SKM-1 (cell line): ENCODE measurements at regions not wholly inside any gene's neighbourhood (a gene's known extent, or its start where the extent isn't known, plus 50 kb on each side); places are given as distances from the start of the nearest gene placed in this dataset.
"Not testable (repeated sequence)": the region's sequence is repeated elsewhere in the genome, so short reads cannot be mapped to it uniquely, and the experiment has no call there.

ENCODE experiments used
- DNase-seq: peaks from one replicate; lab custom pipeline; 2025; ENCODE audit not compliant: unreplicated experiment; lab: John Stamatoyannopoulos, UW

DNA sequence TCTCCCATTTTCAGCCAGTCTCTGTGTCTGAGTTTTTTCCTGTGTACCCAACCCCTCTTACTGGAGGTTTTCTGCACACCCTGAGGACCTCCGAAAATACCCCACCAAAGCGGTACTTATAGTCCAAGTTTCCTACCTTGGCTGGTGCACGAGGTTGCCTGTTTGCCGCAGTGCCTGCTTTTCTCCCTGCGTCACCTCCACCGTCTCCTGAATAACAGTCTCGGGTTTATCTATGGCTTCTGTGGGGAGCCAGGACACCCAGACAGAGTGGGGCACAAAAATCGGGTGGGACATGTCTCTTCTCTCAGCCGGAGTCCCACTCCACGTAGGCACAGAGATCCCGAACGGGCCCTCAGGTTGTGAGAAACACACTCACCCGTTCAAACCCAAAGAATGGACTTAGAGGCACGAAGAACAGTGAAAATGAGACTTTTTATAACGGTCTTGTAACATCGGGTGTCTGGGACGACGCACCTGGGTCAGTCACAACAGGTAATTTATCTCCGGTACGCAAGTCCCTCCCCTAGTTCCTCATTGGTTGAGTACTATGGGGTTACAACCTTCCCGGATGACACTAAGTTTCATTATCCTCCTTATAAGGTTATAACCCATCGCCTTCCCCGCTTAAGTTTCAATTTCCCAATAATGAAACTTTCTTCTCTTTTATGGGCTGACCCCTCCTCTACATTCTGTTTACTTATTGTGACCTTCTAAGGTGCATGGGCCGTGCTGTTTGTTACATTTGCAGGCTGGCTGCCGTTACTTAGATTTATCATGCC is 970.2 kb upstream of the COX7C start:
- no peak for DNase-seq

GRCh38 chr5:85648495-85648894 is 969.2 kb upstream of the COX7C start:
- DNase-seq, result no peak

DNA sequence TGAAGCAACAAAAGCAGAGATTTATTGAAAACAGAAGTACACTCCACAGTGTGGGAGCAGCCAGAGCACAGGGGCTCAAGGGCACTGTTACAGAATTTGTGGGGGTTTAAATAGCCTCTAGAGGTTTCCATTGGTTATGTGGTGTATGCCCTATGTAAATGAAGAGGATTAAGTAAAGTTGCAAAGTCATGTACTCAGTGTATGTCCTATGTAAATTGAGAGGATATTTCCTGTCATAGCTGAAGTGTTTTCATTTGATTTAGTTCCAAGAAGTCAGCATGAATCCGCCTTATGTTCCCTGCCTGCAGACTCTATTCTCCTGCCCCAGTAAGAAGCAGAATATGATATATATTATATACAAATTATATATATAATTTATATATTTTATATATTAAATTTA is 966.0 kb upstream of the COX7C start:
- DNase-seq, result no peak

- DNase-seq, result not testable (repeated sequence)
Measured at GRCh38 chr5:85654144-85654543, 963.6 kb upstream of the COX7C start.

GRCh38 chr5:85656050-85656449 is 961.7 kb upstream of the COX7C start:
- no peak for DNase-seq

- DNase-seq, result not testable (repeated sequence)
Measured at GRCh38 chr5:85657328-85657727, 960.4 kb upstream of the COX7C start.

DNA sequence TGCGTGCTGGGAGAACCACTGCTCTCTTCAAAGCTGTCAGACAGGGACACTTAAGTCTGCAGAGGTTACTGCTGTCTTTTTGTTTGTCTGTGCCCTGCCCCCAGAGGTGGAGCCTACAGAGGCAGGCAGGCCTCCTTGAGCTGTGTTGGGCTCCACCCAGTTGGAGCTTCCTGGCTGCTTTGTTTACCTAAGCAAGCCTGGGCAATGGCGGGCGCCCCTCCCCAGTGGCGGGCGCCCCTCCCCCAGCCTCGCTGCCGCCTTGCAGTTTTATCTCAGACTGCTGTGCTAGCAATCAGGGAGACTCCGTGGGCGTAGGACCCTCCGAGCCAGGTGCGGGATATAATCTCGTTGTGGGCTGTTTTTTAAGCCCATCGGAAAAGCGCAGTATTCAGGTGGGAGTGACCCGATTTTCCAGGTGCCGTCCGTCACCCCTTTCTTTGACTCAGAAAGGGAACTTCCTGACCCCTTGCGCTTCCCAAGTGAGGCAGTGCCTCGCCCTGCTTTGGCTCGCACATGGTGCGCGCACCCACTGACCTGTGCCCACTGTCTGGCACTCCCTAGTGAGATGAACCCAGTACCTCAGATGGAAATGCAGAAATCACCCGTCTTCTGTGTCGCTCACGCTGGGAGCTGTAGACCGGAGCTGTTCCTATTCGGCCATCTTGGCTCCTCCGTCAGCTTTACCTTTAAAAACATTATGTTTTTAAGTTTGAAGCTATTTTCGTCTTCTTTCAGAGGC is 954.6 kb upstream of the COX7C start:
- not testable (repeated sequence) for DNase-seq

GRCh38 chr5:85663708-85664031 is 954.1 kb upstream of the COX7C start:
- DNase-seq, result no peak

DNA sequence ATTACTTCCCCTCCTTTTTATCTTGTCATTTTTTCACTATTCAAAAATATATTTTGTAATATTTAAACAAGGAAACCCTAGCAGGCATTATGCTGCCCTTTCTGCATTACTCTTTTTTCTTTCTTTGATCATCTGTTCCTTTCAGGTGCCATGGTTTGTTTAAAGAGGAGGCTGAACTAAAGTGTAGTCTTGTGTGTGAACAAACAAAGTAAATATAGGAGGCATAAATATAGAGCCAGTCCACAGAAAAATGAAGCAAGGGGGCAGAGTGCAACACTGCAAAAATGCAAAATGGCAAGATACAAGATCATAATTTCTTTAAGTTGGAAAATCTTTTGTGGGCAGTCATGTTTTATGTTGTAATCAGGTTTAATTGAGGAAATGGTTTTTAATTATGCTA is 947.3 kb upstream of the COX7C start:
- DNase-seq, result no peak

DNA sequence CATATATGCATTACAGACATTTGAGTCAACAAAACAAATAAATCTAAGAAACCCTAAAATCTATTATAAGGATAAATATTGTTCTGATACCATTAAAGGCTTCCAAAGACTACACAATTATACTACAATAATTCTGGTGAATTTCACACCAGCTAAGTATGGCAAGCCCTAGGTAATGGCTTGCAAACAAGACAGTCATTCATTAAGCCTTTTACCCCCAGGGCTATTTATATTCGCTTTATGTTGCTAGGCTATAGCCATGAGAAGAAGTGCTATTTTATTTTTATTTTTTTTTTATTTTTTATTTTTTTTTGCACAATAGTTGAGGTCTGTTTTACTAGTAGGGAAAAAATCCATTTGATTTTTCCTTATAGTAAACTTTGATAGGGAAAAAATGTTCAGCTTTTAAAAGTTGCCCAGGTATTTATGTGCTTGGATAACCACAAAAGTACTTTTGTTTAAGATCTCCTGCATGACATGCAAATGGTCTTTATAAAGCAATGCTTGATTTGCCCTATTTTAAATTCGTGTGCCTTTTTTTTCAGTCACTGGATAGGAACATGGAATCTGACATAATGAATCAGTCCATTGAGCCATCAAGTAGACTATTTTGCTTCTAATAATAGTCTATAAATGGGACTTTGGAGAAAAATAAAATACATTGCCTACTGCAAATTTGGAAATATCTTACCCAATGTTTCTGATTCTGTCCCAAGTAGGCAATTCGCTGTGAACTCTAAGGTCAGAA is 946.3 kb upstream of the COX7C start:
- DNase-seq, result no peak

GRCh38 chr5:85681871-85682270 is 935.9 kb upstream of the COX7C start:
- DNase-seq, result no peak

DNA sequence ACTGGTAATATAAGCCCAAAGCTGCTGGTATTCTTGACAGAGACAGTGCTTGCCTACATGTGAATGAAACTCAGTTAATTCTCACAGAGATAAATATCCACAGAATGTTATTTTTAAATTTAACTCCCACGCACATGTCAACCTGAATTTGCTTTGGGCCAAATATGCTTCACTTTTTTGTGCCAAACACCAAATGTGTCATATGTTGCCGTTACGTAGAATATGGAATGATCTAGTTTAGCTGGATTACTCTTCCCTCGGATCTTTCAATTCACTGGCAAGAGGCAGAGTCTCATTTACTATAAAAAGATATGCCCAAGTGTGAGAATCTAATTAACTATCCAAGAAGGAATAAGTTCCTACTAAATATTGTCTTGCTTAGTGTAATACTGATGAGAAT is 933.4 kb upstream of the COX7C start:
- DNase-seq, result no peak

- DNase-seq, result no peak
Measured at GRCh38 chr5:85703296-85703695, 914.4 kb upstream of the COX7C start.

DNA sequence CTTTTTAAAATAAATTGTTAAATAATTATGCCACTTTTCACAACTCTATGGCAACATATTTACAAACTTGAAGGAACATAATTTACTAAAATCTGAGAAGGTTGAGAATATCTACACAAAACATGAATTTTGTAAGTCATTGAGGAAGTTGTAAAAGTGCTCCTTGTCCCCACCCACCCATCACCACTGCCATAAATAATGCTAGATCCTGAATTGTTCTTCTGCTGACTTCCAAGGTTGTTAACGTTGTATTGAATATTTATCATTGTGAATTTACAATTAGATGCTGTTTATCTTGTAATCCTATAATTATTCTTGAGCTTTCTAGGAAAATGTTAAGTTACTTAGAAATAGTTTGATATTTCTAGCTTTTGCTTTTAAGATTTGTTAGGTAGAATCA is 908.0 kb upstream of the COX7C start:
- DNase-seq, result no peak

DNA sequence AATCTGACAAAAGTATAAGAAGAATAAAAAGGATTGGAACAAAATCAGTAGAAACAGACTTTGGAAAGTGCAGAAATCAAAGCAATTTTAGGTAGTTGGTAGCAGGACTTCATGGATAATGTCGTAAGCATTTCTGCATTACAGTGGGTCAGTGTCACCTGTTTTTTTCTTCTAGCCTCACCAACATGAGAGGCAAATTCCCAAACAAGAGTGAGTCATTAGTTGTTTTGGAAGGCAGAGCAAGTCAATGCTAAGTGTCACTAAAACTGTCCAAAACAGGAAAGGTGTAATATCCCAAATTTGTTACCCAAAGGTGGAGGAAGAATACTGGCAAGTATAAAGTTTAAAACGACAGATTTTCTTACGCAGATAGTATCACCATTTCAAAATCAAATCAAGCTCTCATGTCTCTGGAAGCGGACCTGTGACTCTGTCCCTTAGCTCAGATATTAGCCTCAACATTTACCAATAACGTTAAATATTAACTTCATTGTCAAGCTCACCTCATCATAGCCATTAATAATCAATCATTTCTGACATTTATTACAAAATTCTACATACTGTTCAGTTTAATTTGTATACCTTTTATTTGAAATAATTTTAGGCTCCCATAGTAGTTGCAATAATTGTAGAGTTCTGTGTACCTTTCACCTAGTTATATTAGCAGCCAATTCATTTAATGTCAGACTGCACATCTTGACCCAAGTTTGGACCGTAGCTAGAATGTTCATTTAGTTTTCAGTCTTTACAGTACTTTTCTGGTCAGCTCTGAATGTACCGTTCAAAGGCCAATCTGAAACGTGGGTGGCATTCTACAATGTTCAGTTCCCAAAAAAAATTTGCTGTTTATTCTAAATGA is 901.2 kb upstream of the COX7C start:
- DNase-seq, result no peak

- no peak for DNase-seq
Measured at GRCh38 chr5:85717203-85717563, 900.6 kb upstream of the COX7C start.

- no peak for DNase-seq
Measured at GRCh38 chr5:85732185-85732584, 885.6 kb upstream of the COX7C start.

DNA sequence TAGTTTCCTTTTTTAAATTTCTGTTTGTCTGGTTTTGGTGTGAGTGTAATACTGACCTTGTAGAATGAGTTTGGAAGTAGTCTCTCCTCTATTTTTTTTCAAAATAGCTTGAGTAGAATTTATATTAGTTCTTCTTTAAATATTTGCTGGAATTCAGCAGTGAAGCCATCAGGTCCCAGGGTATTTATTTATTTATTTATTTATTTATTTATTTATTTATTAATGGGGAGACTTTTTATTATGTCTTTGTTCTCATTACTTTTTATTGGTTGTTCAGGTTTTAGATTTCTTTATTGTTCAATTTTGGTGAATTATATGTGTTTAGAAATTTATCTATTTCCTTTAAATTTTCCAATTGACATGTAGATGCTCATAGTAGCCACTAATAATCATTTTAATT is 875.8 kb upstream of the COX7C start:
- no peak for DNase-seq

DNA sequence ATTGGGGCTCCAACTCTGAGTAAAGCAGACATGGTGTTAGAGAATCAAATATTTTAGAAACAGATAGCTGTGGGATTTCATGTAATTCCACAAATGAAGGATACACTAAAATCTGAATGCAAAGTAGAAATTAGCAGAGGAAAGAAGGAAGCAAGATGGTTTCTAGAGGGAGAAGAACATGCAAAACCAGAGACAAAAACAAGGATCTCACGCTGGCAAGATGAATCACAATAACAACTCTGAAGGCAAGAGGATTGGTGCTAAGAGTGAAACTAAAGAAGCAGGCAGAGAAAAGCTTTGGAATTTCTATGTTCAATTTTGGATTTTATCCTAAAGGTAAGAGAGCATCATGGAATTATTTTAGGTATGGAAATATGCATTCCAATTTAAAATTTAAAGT is 857.2 kb upstream of the COX7C start:
- no peak for DNase-seq

DNA sequence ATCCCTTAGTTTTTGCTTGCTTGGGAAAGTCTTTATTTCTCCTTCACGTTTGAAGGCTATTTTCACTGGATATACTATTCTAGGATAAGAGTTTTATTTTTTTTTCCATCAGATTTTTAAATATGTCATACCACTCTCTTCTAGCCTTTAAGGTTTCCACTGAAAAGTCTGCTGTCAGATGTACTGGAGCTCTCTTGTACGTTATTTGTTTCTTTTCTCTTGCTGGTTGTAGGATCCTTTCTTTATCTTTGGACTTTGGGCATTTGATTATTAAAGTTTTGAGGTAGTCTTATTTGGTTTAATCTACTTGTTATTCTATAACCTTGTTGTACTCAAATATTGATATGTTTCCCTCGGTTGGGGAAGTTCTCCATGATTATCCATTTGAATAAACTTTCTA is 848.4 kb upstream of the COX7C start:
- DNase-seq, result no peak

GRCh38 chr5:85784746-85785145 is 833.0 kb upstream of the COX7C start:
- DNase-seq, result no peak
